GM12874 (cell line): ENCODE measurements at regions not wholly inside any gene's neighbourhood (a gene's known extent, or its start where the extent isn't known, plus 50 kb on each side); places are given as distances from the start of the nearest gene placed in this dataset.

ENCODE experiments used
- CTCF ChIP-seq: IDR thresholded peaks from 2 replicates; pipeline ENCODE4 v1.5.1; 2011; ENCODE audit warnings: low read depth, mild to moderate bottlenecking, control low read depth, low read length, moderate library complexity; ENCODE audit not compliant: insufficient read depth

GRCh38 chr13:76775088-76775740, 111.0 kb downstream of the KCTD12 start:
- TF ChIP-seq CTCF, result no peak

DNA sequence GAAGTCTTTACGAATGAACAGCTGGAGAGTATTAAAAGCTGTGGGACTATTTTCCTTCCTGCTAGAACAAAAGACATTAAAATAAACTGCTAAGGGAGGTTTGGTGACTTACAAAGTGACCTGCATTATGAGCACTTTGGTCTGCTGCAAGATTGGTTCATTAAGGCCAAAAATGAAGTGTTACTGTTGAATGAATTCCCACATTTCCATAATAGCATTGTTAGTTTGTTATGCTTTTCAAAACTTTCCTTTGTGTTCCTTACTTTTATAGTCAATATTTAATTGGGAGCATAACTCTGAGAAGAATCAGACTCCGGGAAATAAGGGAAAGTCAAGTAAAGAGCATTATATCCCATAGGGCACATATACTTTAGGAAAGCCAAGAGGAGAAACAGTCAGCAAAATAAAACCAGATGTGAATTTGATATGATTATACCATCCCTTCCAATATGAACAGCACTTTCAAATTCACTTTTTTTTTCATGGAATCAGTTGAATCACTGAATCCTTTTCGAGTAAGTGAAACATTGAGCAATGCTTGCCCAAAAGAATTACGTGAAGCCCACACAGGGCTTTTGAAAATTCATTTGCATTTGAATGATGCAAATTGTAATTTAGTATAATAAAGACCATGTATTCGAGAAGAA, 112.6 kb downstream of the KCTD12 start:
- no peak for TF ChIP-seq CTCF

DNA sequence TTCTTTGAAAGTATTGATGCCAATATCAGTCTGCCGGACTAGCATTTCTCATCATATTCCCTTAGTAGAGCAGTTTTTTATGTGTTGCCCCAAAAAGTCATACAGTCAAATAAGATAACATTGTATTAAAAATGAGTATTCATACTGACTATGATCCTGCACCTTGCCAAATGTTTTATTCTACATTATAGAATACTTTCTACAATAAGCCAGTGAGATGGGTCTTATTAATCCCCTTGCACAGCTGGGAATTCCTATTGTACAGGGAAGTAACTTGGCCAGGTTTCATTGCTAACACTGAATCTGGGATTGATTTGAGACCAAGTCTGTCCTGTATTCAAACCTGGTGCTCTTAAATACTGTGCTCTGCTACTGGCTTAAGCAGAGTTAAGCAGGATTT, 114.0 kb downstream of the KCTD12 start:
- TF ChIP-seq CTCF, result no peak

DNA sequence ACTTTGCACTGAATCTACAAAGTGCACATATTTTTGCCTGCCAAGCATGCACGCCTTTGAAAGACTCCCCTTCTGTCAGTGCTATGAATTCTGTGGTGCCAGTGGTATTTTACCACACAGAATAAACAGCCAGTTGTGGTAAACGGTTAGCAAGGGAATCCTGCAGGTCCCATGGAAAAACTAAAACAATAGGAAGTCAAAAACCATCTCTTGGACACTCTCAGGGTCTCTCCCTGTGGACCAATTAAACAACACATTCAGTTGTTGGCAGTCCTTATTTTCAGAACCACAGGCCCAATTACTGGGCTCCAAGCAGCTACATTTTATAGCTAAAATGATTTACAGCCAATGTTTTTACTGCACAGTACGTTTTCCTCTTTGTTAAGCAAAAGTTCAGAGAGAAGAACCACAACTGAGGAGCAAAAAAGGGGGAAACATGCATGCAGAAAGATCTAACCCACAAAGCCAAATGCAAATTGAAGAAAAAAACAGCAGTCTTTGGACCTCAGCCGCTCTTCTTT, 116.9 kb downstream of the KCTD12 start:
- TF ChIP-seq CTCF, result no peak

GRCh38 chr13:76768384-76768783, 117.8 kb downstream of the KCTD12 start:
- TF ChIP-seq CTCF, result no peak

DNA sequence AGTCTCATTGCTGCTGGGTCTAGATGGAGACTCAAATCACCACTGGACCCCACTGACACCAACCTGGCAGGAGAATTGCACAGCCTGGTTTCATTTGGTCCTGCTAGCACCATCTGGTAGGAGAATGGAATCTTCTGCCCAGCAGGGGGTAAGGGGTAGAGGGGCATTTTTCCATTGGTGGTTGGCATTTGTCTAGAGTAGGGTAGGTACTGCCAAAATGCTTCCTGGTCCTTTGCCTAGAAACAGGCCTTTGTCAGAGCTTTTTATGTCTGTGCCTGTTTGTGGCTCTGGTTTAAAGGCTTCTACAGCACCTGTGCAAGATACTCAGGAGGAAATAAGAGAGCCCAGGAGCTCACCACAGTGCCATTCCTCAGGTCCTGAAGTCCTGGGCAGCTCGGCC, 121.3 kb downstream of the KCTD12 start:
- TF ChIP-seq CTCF, result no peak

DNA sequence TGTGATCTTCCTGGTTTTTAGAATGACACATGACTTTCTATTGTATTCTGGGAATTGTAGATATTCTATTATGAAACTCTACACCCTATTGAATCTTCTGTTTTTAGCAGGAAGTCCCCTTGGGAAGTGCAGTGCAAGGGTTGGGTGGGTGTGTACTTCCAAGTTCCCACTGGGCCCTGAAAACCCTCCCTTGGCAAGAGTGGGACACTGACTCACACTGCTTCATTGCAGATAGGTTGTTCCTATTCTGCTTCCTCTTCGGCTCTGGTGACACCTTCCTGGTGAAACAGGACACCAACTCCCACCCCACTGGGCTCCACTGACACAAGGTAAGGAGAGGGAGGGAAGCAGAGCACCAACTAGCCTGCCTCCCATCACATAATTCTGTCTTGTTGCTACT, 121.8 kb downstream of the KCTD12 start:
- no peak for TF ChIP-seq CTCF
